Keratinocyte (primary cell): ENCODE measurements at regions not wholly inside any gene's neighbourhood (a gene's known extent, or its start where the extent isn't known, plus 50 kb on each side); places are given as distances from the start of the nearest gene placed in this dataset.

Experiments
- DNase-seq: peaks from one replicate; pipeline ENCODE4 v3.0.0-alpha.2; 2011; ENCODE audit warnings: low read depth, missing footprints, low spot score
- FAIRE-seq: peaks from 2 replicates; lab custom pipeline; 2011; peaks lifted over from hg19 to GRCh38; lab: Jason Lieb, UNC
- H2AFZ ChIP-seq: 2 replicates; pipeline ENCODE4 v1.6.0; 2012; ENCODE audit warnings: low read length, control low read depth, inconsistent platforms; ENCODE audit not compliant: control insufficient read depth
- H3K27ac ChIP-seq: 2 replicates; pipeline ENCODE4 v1.5.1; 2011; ENCODE audit warnings: low read length; ENCODE audit not compliant: control insufficient read depth, insufficient read depth
- H3K27me3 ChIP-seq: 3 replicates; pipeline ENCODE4 v1.6.0; 2011; ENCODE audit warnings: low read length; ENCODE audit not compliant: control insufficient read depth, insufficient read depth; ENCODE audit errors: extremely low read depth
- H3K36me3 ChIP-seq, 2 experiments: 2 replicates in 1 of 2; 3 replicates in 1 of 2; pipeline ENCODE4 v1.5.1; 2011; ENCODE audit warnings: low read length in 2 of 2, mild to moderate bottlenecking in 1 of 2; ENCODE audit not compliant: control insufficient read depth in 2 of 2, insufficient read depth in 2 of 2; ENCODE audit errors: extremely low read depth in 1 of 2
- H3K4me1 ChIP-seq: 3 replicates; pipeline ENCODE4 v1.5.1; 2011; ENCODE audit warnings: low read length; ENCODE audit not compliant: control insufficient read depth, insufficient read depth; ENCODE audit errors: extremely low read depth
- H3K4me2 ChIP-seq: 3 replicates; pipeline ENCODE4 v1.6.0; 2011; ENCODE audit warnings: low read depth, low read length; ENCODE audit not compliant: control insufficient read depth, insufficient read depth; ENCODE audit errors: extremely low read depth
- H3K4me3 ChIP-seq, 3 experiments: fragments of 200-600 bp in 1 of 3; sonication (generic) in 1 of 3; 2 replicates in 2 of 3; 3 replicates in 1 of 3; pipeline ENCODE4 v1.5.1; 2011 to 2016; ENCODE audit warnings: low read length in 3 of 3, mild to moderate bottlenecking in 3 of 3, control low read depth in 2 of 3, inconsistent platforms in 1 of 3, low read depth in 1 of 3, mixed read lengths in 1 of 3, mixed run types in 1 of 3, moderate library complexity in 1 of 3; ENCODE audit not compliant: control insufficient read depth in 2 of 3, insufficient read depth in 2 of 3; ENCODE audit errors: extremely low read depth in 1 of 3
- H3K79me2 ChIP-seq: 2 replicates; pipeline ENCODE4 v1.6.0; 2012; ENCODE audit warnings: low read length; ENCODE audit not compliant: control insufficient read depth, insufficient read depth
- H3K9ac ChIP-seq: 3 replicates; pipeline ENCODE4 v1.6.0; 2011; ENCODE audit warnings: low read length; ENCODE audit not compliant: control insufficient read depth, insufficient read depth; ENCODE audit errors: extremely low read depth
- H3K9me1 ChIP-seq: 3 replicates; pipeline ENCODE4 v1.6.0; 2011; ENCODE audit warnings: low read length; ENCODE audit not compliant: control insufficient read depth, insufficient read depth; ENCODE audit errors: extremely low read depth
- H3K9me3 ChIP-seq: 2 replicates; pipeline ENCODE4 v1.5.1; 2012; ENCODE audit warnings: low read depth, low read length; ENCODE audit not compliant: control insufficient read depth
- H4K20me1 ChIP-seq: 3 replicates; pipeline ENCODE4 v1.6.0; 2011; ENCODE audit warnings: low read length; ENCODE audit not compliant: control insufficient read depth, insufficient read depth; ENCODE audit errors: extremely low read depth
- CTCF ChIP-seq, 3 experiments: IDR thresholded peaks in 1 of 3; conservative IDR thresholded peaks in 1 of 3; optimal IDR thresholded peaks in 1 of 3; 2 replicates in 2 of 3; 3 replicates in 1 of 3; pipeline versions ENCODE3 to v1.5.1; 2011; ENCODE audit warnings: low read length in 3 of 3, mild to moderate bottlenecking in 3 of 3, moderate library complexity in 2 of 3, control low read depth in 1 of 3, inconsistent platforms in 1 of 3; ENCODE audit not compliant: insufficient read depth in 2 of 3; ENCODE audit errors: extremely low read depth in 1 of 3
- EZH2 ChIP-seq: IDR thresholded peaks from one replicate; pipeline ENCODE4 v1.6.1; 2012; ENCODE audit warnings: inconsistent platforms, mild to moderate bottlenecking, low read length, moderate library complexity
- dilution Hi-C: fragments of 300-500 bp; cut with MboI; formaldehyde crosslinking; loops from one replicate; pipeline ENCODE4 v1.7.0; 2020; ENCODE audit warnings: low sequenced_read_pairs; ENCODE audit not compliant: extremely low pct_ligation_motif_present

- H3K36me3 ChIP-seq, result no peaks in the 10 kb centered on the region
- H3K79me2 ChIP-seq, result no peaks in the 10 kb centered on the region
- H3K9ac ChIP-seq, result no peak overlapping the region
- H3K4me1 ChIP-seq, result no peaks in the 10 kb centered on the region
- no peaks in the 10 kb centered on the region for H4K20me1 ChIP-seq
- H3K4me2 ChIP-seq, result no peak overlapping the region
- FAIRE-seq (no peak), DNase-seq (no peak)
- H3K4me3 ChIP-seq, result no peak overlapping the region
- no peak overlapping the region for H3K27ac ChIP-seq
- no peak for TF ChIP-seq CTCF (optimal IDR thresholded peaks at IDR 0.05 in 1 of 3, IDR thresholded peaks at IDR 0.05 in 1 of 3, conservative IDR thresholded peaks at IDR 0.05 in 1 of 3; ENCODE audit: extremely low read depth in 1 of 3, insufficient read depth in 2 of 3, low read length in 3 of 3)
- no peak for TF ChIP-seq EZH2
- no peaks in the 10 kb centered on the region for H3K9me1 ChIP-seq
- dilution Hi-C loops, result no loop called here
- H3K27me3 ChIP-seq, result no peaks in the 10 kb centered on the region
- H2AFZ ChIP-seq, result no peak overlapping the region
- no peaks in the 10 kb centered on the region for H3K9me3 ChIP-seq
Measured at GRCh38 chr2:59739166-59739565, 814.3 kb downstream of the BCL11A start.

- Histone ChIP-seq H3K4me3 (no peak overlapping the region), H3K36me3 (no peaks in the 10 kb centered on the region), H3K27ac (no peak overlapping the region), H3K4me1 (no peaks in the 10 kb centered on the region), H3K27me3 (no peaks in the 10 kb centered on the region), H3K9ac (no peak overlapping the region), H3K79me2 (no peaks in the 10 kb centered on the region), H3K4me2 (no peak overlapping the region), H3K9me1 (no peaks in the 10 kb centered on the region), H4K20me1 (no peaks in the 10 kb centered on the region), H3K9me3 (no peaks in the 10 kb centered on the region), H2AFZ (no peak overlapping the region)
- FAIRE-seq (no peak), DNase-seq (no peak)
- dilution Hi-C loops, result no loop called here
- TF ChIP-seq CTCF (optimal IDR thresholded peaks at IDR 0.05 in 1 of 3, IDR thresholded peaks at IDR 0.05 in 1 of 3, conservative IDR thresholded peaks at IDR 0.05 in 1 of 3; ENCODE audit: extremely low read depth in 1 of 3, insufficient read depth in 2 of 3, low read length in 3 of 3), result no peak
- no peak for TF ChIP-seq EZH2
Measured at GRCh38 chr2:59737299-59737698, 816.2 kb downstream of the BCL11A start.
